K562 (cell line): ENCODE measurements at regions not wholly inside any gene's neighbourhood (a gene's known extent, or its start where the extent isn't known, plus 50 kb on each side); places are given as distances from the start of the nearest gene placed in this dataset.
"Not testable (repeated sequence)": the region's sequence is repeated elsewhere in the genome, so short reads cannot be mapped to it uniquely, and the experiment has no call there.

Experiments
- ATAC-seq: fragments of 200-7000 bp; cut with Tn5 transposase; 3 replicates; pipeline ENCODE4 v1.9.1; 2020; ENCODE audit warnings: moderate library complexity
- BruUV-seq: library from RNA; stranded (reverse); fragments of 400-500 nt; replicated peaks from 2 replicates; lab custom pipeline; 2021; lab: Mats Ljungman, UMichigan
- CTCF ChIA-PET: fragments of 300-600 bp; formaldehyde crosslinking; extraction: SDS; loops from one replicate; lab custom pipeline; 2021; ENCODE audit warnings: low intra/inter-chr PET ratio; lab: Yijun Ruan, JAX
- POLR2A ChIA-PET: fragments of 300-600, 350-650 bp; sonication (Branson Sonifier 250); formaldehyde crosslinking; extraction: SDS; loops from one replicate; lab custom pipeline; 2021; ENCODE audit warnings: antibody characterized with exemption, inconsistent platforms; lab: Yijun Ruan, JAX
- DNase-seq, 4 experiments: peaks; one replicate each; pipeline versions ENCODE4 v3.0.0 to v3.0.0-alpha.2; 2011 to 2018; ENCODE audit warnings: low spot score in 3 of 4, mixed read lengths in 3 of 4; ENCODE audit errors: extremely low read depth in 1 of 4
- FAIRE-seq: peaks from 2 replicates; lab custom pipeline; 2011; peaks lifted over from hg19 to GRCh38; lab: Jason Lieb, UNC
- H2AFZ ChIP-seq: 2 replicates; pipeline ENCODE4 v1.6.0; 2011; ENCODE audit warnings: low read depth, low read length, control low read depth, inconsistent platforms
- H3K27ac ChIP-seq: fragments of 200-600 bp; 3 replicates; pipeline ENCODE4 v1.8.0; 2011; ENCODE audit warnings: low read depth, mild to moderate bottlenecking, control low read depth, inconsistent platforms, low read length, moderate library complexity, mixed read lengths; ENCODE audit errors: extremely low read depth
- H3K27me3 ChIP-seq, 2 experiments: fragments of 300-600 bp in 1 of 2; 2 replicates in 1 of 2; 3 replicates in 1 of 2; pipeline versions ENCODE4 v1.6.0 to v1.8.0; 2011; ENCODE audit warnings: inconsistent platforms in 2 of 2, low read length in 2 of 2, mild to moderate bottlenecking in 1 of 2, mixed read lengths in 1 of 2, moderate library complexity in 1 of 2; ENCODE audit not compliant: control insufficient read depth in 2 of 2, insufficient read depth in 2 of 2
- H3K36me3 ChIP-seq: fragments of 300-600 bp; 3 replicates; pipeline ENCODE4 v1.8.0; 2011; ENCODE audit warnings: mild to moderate bottlenecking, low read length, inconsistent platforms; ENCODE audit not compliant: control insufficient read depth, insufficient read depth
- H3K4me1 ChIP-seq, 2 experiments: fragments of 200-600 bp in 1 of 2; replicated peaks in 1 of 2; 2 replicates in 1 of 2; 3 replicates in 1 of 2; pipeline versions ENCODE4 v1.5.1 to v1.8.0; 2011; ENCODE audit warnings: inconsistent platforms in 2 of 2, low read length in 2 of 2, mild to moderate bottlenecking in 1 of 2, mixed read lengths in 1 of 2, moderate library complexity in 1 of 2; ENCODE audit not compliant: control insufficient read depth in 2 of 2, insufficient read depth in 2 of 2
- H3K4me2 ChIP-seq: 2 replicates; pipeline ENCODE4 v1.6.1; 2011; ENCODE audit warnings: low read length, control low read depth, inconsistent platforms, mixed read lengths; ENCODE audit not compliant: insufficient read depth
- H3K4me3 ChIP-seq: fragments of 200-600 bp; sonication (generic), shearing (Covaris generic); 2 replicates; pipeline ENCODE4 v1.5.1; 2016; ENCODE audit warnings: control low read depth, inconsistent platforms
- H3K79me2 ChIP-seq: fragments of 200-600 bp; 3 replicates; pipeline ENCODE4 v1.8.0; 2011; ENCODE audit warnings: low read length, inconsistent platforms; ENCODE audit not compliant: control insufficient read depth, insufficient read depth
- H3K9ac ChIP-seq, 2 experiments: 2 replicates each; pipeline versions ENCODE4 v1.6.0 to v1.6.1; 2011; ENCODE audit warnings: low read depth in 2 of 2, low read length in 2 of 2, control low read depth in 1 of 2, inconsistent platforms in 1 of 2, mild to moderate bottlenecking in 1 of 2, mixed read lengths in 1 of 2; ENCODE audit not compliant: insufficient read depth in 1 of 2
- H3K9me1 ChIP-seq: one replicate; pipeline ENCODE4 v1.6.0; 2011; ENCODE audit warnings: inconsistent platforms, mild to moderate bottlenecking, low read length, moderate library complexity; ENCODE audit not compliant: control insufficient read depth, insufficient read depth
- H3K9me3 ChIP-seq: replicated peaks from 2 replicates; pipeline ENCODE4 v1.5.1; 2011; ENCODE audit warnings: low read depth, low read length, inconsistent platforms; ENCODE audit not compliant: control insufficient read depth, insufficient read depth
- H4K20me1 ChIP-seq: replicated peaks from 2 replicates; pipeline ENCODE4 v1.6.1; 2011; ENCODE audit warnings: low read length, inconsistent platforms, mixed read lengths; ENCODE audit not compliant: control insufficient read depth, insufficient read depth
- WGBS: fragments of 100-300 bp; shearing (Covaris generic); methylation state at CpG from one replicate; pipeline ENCODE4 v1.1.6; 2016; ENCODE audit warnings: low coverage, mixed read lengths; ENCODE audit not compliant: insufficient coverage; ENCODE audit errors: missing lambda C conversion rate; 5-methylcytosine and 5-hydroxymethylcytosine counted together
- in situ Hi-C: fragments of 300-500 bp; cut with MboI; formaldehyde crosslinking; loops from 4 replicates; pipeline ENCODE4 v1.15.0; 2018; ENCODE audit warnings: inconsistent platforms, mixed read lengths
- intact Hi-C: fragments of 100-400 bp; cut with micrococcal nuclease; formaldehyde crosslinking; loops from 2 replicates; pipeline ENCODE4 v1.14.2; 2022
- TF ChIP-seq, protein P1 (sequence below), 2 experiments: fragments of 450-650 bp in 1 of 2; sonication (generic) in 1 of 2; formaldehyde crosslinking in 1 of 2; IDR thresholded peaks; 2 replicates each; pipeline versions ENCODE4 v1.7.1 to v1.9.0; 2016 to 2022; ENCODE audit warnings: inconsistent platforms in 1 of 2, mild to moderate bottlenecking in 1 of 2, missing genetic modification reagents in 1 of 2

DNA sequence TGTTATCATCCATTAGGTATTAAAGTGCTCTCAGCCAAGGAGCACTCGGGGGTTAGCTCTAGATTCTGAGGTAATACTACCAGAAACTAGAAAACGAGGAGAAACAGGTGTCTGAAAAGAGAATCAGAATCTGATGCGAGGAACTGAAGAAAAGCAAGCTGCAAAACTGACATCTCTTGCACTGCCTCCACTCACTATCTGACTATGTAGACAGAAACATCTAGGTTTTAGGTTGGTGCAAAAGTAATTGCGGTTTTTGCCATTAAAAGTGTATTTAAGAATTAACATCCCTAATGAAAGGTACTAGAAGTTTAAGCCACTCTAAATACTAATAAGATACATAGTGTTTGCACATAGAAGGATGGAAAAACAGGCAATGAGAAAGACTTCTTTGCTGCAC lies 334.4 kb downstream of the GOLGA6L6 start:
- H3K4me1 ChIP-seq, ATAC-seq, H3K79me2 ChIP-seq, H3K9me3 ChIP-seq, H3K9me1 ChIP-seq, in situ Hi-C loops, H3K36me3 ChIP-seq, H3K27ac ChIP-seq, H2AFZ ChIP-seq, FAIRE-seq, BruUV-seq, CTCF ChIA-PET, intact Hi-C loops, H3K27me3 ChIP-seq, H4K20me1 ChIP-seq, POLR2A ChIA-PET, H3K9ac ChIP-seq, H3K4me3 ChIP-seq, DNase-seq: not testable (repeated sequence)
- 1% methylated on average over 3 of the region's 4 CpGs for WGBS
- TF ChIP-seq, protein P1, sequence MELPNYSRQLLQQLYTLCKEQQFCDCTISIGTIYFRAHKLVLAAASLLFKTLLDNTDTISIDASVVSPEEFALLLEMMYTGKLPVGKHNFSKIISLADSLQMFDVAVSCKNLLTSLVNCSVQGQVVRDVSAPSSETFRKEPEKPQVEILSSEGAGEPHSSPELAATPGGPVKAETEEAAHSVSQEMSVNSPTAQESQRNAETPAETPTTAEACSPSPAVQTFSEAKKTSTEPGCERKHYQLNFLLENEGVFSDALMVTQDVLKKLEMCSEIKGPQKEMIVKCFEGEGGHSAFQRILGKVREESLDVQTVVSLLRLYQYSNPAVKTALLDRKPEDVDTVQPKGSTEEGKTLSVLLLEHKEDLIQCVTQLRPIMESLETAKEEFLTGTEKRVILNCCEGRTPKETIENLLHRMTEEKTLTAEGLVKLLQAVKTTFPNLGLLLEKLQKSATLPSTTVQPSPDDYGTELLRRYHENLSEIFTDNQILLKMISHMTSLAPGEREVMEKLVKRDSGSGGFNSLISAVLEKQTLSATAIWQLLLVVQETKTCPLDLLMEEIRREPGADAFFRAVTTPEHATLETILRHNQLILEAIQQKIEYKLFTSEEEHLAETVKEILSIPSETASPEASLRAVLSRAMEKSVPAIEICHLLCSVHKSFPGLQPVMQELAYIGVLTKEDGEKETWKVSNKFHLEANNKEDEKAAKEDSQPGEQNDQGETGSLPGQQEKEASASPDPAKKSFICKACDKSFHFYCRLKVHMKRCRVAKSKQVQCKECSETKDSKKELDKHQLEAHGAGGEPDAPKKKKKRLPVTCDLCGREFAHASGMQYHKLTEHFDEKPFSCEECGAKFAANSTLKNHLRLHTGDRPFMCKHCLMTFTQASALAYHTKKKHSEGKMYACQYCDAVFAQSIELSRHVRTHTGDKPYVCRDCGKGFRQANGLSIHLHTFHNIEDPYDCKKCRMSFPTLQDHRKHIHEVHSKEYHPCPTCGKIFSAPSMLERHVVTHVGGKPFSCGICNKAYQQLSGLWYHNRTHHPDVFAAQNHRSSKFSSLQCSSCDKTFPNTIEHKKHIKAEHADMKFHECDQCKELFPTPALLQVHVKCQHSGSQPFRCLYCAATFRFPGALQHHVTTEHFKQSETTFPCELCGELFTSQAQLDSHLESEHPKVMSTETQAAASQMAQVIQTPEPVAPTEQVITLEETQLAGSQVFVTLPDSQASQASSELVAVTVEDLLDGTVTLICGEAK (IDR thresholded peaks at IDR 0.05): peak; percentile 33; the same call in 1 of the 2 replicates
- TF ChIP-seq, protein P1 (CRISPR knock-in tag; IDR thresholded peaks at IDR 0.05): not testable (repeated sequence)
- TF ChIP-seq, all 486 proteins: peak for 1; not testable (repeated sequence) for 485
- not testable (repeated sequence) for H3K4me2 ChIP-seq

DNA sequence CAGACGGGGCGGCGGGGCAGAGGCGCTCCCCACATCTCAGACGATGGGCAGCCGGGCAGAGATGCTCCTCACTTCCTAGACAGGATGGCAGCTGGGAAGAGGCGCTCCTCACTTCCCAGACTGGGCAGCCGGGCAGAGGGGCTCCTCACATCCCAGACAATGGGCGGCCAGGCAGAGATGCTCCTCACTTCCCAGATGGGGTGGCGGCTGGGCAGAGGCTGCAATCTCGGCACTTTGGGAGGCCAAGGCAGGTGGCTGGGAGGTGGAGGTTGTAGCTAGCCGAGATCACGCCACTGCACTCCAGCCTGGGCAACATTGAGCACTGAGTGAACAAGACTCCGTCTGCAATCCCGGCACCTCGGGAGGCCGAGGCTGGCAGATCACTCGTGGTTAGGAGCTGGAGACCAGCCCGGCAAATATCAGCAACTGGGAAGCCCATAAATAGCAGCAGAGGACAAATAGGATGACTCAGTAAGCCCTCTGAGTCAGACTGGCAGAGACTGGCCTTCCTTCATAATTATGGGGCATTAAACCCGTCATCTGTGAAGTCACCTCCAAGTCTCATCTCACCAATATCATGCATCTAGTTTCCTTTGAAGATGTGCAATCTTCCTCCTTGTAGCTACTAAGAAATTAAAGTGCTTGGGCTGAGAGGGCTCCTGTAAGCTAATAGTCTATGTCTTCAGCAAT lies 337.3 kb downstream of the GOLGA6L6 start:
- H3K4me3 ChIP-seq, FAIRE-seq, H3K4me1 ChIP-seq, in situ Hi-C loops, H3K27ac ChIP-seq, ATAC-seq, H3K36me3 ChIP-seq, CTCF ChIA-PET, intact Hi-C loops, DNase-seq, H2AFZ ChIP-seq, H3K79me2 ChIP-seq, BruUV-seq, H3K9me1 ChIP-seq, H3K9me3 ChIP-seq, H3K9ac ChIP-seq, H3K4me2 ChIP-seq, POLR2A ChIA-PET, H3K27me3 ChIP-seq, H4K20me1 ChIP-seq: not testable (repeated sequence)
- WGBS: 0% methylated on average over 13 of the region's 20 CpGs
